Retinal pigment epithelial cell (primary cell): ENCODE measurements at regions not wholly inside any gene's neighbourhood (a gene's known extent, or its start where the extent isn't known, plus 50 kb on each side); places are given as distances from the start of the nearest gene placed in this dataset.

ENCODE experiments used
- DNase-seq: peaks from one replicate; pipeline ENCODE4 v3.0.0-alpha.2; 2010; ENCODE audit warnings: low read depth
- H3K4me3 ChIP-seq: 2 replicates; pipeline ENCODE4 v1.5.1; 2011; ENCODE audit warnings: mild to moderate bottlenecking, low read length, control low read depth, moderate library complexity
- TF ChIP-seq, protein P1 (sequence below): conservative IDR thresholded peaks from 2 replicates; pipeline ENCODE4 v1.5.1; 2011; ENCODE audit warnings: low read depth, low read length, control low read depth, inconsistent platforms

- no peak for DNase-seq
- TF ChIP-seq, protein P1, sequence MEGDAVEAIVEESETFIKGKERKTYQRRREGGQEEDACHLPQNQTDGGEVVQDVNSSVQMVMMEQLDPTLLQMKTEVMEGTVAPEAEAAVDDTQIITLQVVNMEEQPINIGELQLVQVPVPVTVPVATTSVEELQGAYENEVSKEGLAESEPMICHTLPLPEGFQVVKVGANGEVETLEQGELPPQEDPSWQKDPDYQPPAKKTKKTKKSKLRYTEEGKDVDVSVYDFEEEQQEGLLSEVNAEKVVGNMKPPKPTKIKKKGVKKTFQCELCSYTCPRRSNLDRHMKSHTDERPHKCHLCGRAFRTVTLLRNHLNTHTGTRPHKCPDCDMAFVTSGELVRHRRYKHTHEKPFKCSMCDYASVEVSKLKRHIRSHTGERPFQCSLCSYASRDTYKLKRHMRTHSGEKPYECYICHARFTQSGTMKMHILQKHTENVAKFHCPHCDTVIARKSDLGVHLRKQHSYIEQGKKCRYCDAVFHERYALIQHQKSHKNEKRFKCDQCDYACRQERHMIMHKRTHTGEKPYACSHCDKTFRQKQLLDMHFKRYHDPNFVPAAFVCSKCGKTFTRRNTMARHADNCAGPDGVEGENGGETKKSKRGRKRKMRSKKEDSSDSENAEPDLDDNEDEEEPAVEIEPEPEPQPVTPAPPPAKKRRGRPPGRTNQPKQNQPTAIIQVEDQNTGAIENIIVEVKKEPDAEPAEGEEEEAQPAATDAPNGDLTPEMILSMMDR: no peak
- no peak overlapping the region for H3K4me3 ChIP-seq
Observed at GRCh38 chr9:80892703-80893102, 796.6 kb downstream of the TLE1 start.

DNA sequence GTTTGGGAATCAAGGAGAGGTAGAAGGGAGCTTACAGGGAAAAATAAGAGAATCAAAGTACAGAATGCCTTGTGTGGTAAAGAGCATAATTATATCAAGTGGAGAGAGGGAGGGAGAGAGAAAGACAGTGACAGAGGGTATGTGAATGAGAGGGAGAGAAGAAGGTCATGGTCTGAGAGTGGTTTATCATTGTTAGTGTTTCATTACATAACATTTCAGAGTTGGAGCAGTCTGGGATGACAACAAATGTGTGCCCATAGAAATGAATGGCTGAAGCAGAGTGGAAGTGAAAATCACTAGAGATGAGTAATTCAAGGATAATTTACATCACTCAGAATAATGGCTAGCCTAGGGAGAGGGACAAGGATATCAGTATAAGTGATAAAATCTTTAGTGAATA, 799.2 kb downstream of the TLE1 start:
- H3K4me3 ChIP-seq: no peak overlapping the region
- TF ChIP-seq, protein P1: no peak
- no peak for DNase-seq

DNA sequence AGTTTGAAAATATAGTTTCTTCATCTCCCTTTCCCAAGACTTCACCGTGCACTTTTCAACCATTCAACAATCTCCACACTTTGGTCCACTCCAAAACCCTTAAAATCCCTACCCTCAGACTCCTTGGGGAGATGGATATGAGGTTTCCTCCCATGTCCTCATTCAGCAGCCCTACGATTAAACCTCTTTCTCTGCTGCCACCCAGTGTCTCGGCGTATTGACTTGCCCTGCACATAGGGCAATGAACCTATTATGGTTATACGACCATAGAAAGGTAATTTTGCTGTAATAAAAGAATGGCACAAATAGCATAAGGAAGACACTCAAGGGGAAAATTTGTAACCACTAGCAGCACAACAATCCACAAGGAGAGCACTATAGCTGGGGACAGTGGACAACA, 803.5 kb downstream of the TLE1 start:
- H3K4me3 ChIP-seq: no peak overlapping the region
- TF ChIP-seq, protein P1: peak; percentile 3
- DNase-seq: no peak

- no peak for DNase-seq
- TF ChIP-seq, protein P1: no peak
Observed at GRCh38 chr9:80883826-80884579, 805.3 kb downstream of the TLE1 start.

DNA sequence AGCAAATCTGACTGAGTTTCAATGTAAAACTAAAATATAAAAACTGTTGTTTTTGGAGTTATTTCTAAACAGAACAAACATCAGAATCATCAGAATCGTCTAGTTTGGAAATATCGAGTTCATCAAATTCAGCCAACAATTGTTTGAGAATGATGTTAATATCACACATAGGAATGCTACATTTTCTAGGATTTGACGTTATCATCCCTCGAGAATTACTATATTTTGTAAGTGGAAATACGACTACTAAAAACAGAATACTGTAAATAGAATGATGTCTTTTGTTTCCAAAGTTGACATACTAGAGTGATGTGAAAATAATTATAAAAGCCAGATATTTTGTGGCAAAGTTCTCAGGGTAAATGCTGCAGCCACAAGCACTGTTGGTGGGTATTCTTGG, 805.9 kb downstream of the TLE1 start:
- TF ChIP-seq, protein P1: no peak
- DNase-seq: no peak
- H3K4me3 ChIP-seq: no peak overlapping the region

More at GRCh38 chr9:80883826-80884579, 805.3 kb downstream of the TLE1 start:
- no peak overlapping the region for H3K4me3 ChIP-seq

GRCh38 chr9:80881940-80882339, 807.4 kb downstream of the TLE1 start:
- TF ChIP-seq, protein P1: no peak
- no peak for DNase-seq

DNA sequence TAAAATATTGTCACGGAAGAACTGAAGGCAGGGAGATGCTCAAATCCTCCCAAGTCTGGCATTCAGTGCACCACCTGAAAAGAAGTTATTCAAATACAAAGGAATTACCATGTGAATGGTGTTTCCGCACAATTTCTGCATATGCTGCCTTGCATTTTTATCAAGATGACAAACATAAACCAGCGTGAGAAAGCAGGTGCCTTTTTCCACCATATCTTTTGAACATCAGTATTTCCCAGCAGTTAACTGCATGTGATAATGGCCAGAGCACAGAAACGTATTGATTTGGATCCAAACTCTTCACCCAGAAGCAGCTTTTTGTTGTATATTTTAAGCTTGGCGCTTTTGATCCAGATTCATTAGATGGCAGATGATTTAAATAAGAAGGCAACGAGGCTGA, 808.0 kb downstream of the TLE1 start:
- TF ChIP-seq, protein P1: no peak
- no peak overlapping the region for H3K4me3 ChIP-seq
- no peak for DNase-seq

More at GRCh38 chr9:80881940-80882339, 807.4 kb downstream of the TLE1 start:
- no peak overlapping the region for H3K4me3 ChIP-seq
